H9 (cell line): ENCODE measurements at regions not wholly inside any gene's neighbourhood (a gene's known extent, or its start where the extent isn't known, plus 50 kb on each side); places are given as distances from the start of the nearest gene placed in this dataset.

Experiments
- DNase-seq: peaks from one replicate; pipeline ENCODE4 v3.0.0-alpha.2; 2017
- H2AFZ ChIP-seq: one replicate; pipeline ENCODE4 v1.6.1; 2013; ENCODE audit warnings: mild to moderate bottlenecking, low read length, control low read depth, moderate library complexity
- H2AK5ac ChIP-seq: 2 replicates; pipeline ENCODE4 v1.6.1; 2013; ENCODE audit warnings: low read length, control low read depth, mixed read lengths; ENCODE audit not compliant: insufficient read length
- H2BK120ac ChIP-seq: one replicate; pipeline ENCODE4 v1.6.1; 2013; ENCODE audit warnings: low read depth, mild to moderate bottlenecking, low read length, control low read depth, inconsistent platforms; ENCODE audit not compliant: poor library complexity, severe bottlenecking
- H2BK12ac ChIP-seq: 2 replicates; pipeline ENCODE4 v1.6.1; 2013; ENCODE audit warnings: low read length, control low read depth, mixed read lengths, low read depth; ENCODE audit not compliant: insufficient read length
- H2BK15ac ChIP-seq: 2 replicates; pipeline ENCODE4 v1.6.1; 2013; ENCODE audit warnings: low read depth, low read length, control low read depth
- H2BK20ac ChIP-seq: one replicate; pipeline ENCODE4 v1.6.1; 2013; ENCODE audit warnings: low read depth, mild to moderate bottlenecking, low read length, control low read depth, inconsistent platforms; ENCODE audit not compliant: poor library complexity, severe bottlenecking
- H2BK5ac ChIP-seq: 2 replicates; pipeline ENCODE4 v1.6.1; 2013; ENCODE audit warnings: low read length, control low read depth, mixed read lengths; ENCODE audit not compliant: insufficient read length
- H3K14ac ChIP-seq: 2 replicates; pipeline ENCODE4 v1.6.1; 2013; ENCODE audit warnings: low read length, control low read depth; ENCODE audit not compliant: insufficient read depth
- H3K18ac ChIP-seq: 2 replicates; pipeline ENCODE4 v1.6.1; 2013; ENCODE audit warnings: low read depth, mild to moderate bottlenecking, mixed read lengths, low read length, control low read depth; ENCODE audit not compliant: insufficient read length
- H3K23ac ChIP-seq: 2 replicates; pipeline ENCODE4 v1.6.1; 2013; ENCODE audit warnings: low read length, control low read depth, mixed read lengths, low read depth; ENCODE audit not compliant: insufficient read length
- H3K23me2 ChIP-seq: 2 replicates; pipeline ENCODE4 v1.6.1; 2013; ENCODE audit warnings: low read depth, mild to moderate bottlenecking, mixed read lengths, low read length, control low read depth; ENCODE audit not compliant: insufficient read length, poor library complexity, severe bottlenecking
- H3K27ac ChIP-seq: 2 replicates; pipeline ENCODE4 v1.5.1; 2013; ENCODE audit warnings: low read length, control low read depth, mixed read lengths, low read depth; ENCODE audit not compliant: insufficient read length
- H3K27me3 ChIP-seq: 2 replicates; pipeline ENCODE4 v1.6.1; 2013; ENCODE audit warnings: low read length, control low read depth, inconsistent platforms; ENCODE audit not compliant: insufficient read depth
- H3K4ac ChIP-seq: 2 replicates; pipeline ENCODE4 v1.6.1; 2013; ENCODE audit warnings: low read depth, mild to moderate bottlenecking, control low read depth, inconsistent platforms, low read length, moderate library complexity
- H3K4me1 ChIP-seq: 2 replicates; pipeline ENCODE4 v1.6.1; 2013; ENCODE audit warnings: low read length, control low read depth, inconsistent platforms; ENCODE audit not compliant: insufficient read depth
- H3K4me2 ChIP-seq: 2 replicates; pipeline ENCODE4 v1.6.1; 2013; ENCODE audit warnings: low read length, control low read depth, mixed read lengths; ENCODE audit not compliant: insufficient read length, insufficient read depth
- H3K56ac ChIP-seq: 2 replicates; pipeline ENCODE4 v1.6.1; 2013; ENCODE audit warnings: low read depth, mild to moderate bottlenecking, mixed read lengths, low read length, control low read depth; ENCODE audit not compliant: insufficient read length
- H3K79me1 ChIP-seq: 2 replicates; pipeline ENCODE4 v1.6.1; 2013; ENCODE audit warnings: low read depth, mild to moderate bottlenecking, moderate library complexity, low read length, control low read depth, inconsistent platforms; ENCODE audit not compliant: insufficient read depth, poor library complexity, severe bottlenecking
- H3K79me2 ChIP-seq: 2 replicates; pipeline ENCODE4 v1.6.1; 2013; ENCODE audit warnings: low read length, control low read depth, inconsistent platforms; ENCODE audit not compliant: insufficient read depth
- H3K9ac ChIP-seq: 2 replicates; pipeline ENCODE4 v1.6.1; 2013; ENCODE audit warnings: low read length, control low read depth, mixed read lengths; ENCODE audit not compliant: insufficient read length; ENCODE audit errors: extremely low read depth
- H3K9me3 ChIP-seq: one replicate; pipeline ENCODE4 v1.6.1; 2013; ENCODE audit warnings: low read depth, low read length, inconsistent platforms; ENCODE audit not compliant: control insufficient read depth
- H3T11ph ChIP-seq: one replicate; pipeline ENCODE4 v1.6.1; 2013; ENCODE audit warnings: mild to moderate bottlenecking, low read length, control low read depth, inconsistent platforms
- H4K20me1 ChIP-seq: one replicate; pipeline ENCODE4 v1.6.1; 2013; ENCODE audit not compliant: control insufficient read depth, insufficient read length, insufficient read depth
- H4K5ac ChIP-seq: 2 replicates; pipeline ENCODE4 v1.6.1; 2013; ENCODE audit warnings: low read depth, mild to moderate bottlenecking, mixed read lengths, low read length, control low read depth; ENCODE audit not compliant: insufficient read length
- H4K8ac ChIP-seq: replicated peaks from 2 replicates; pipeline ENCODE4 v1.6.1; 2013; ENCODE audit warnings: low read length, control low read depth, mixed read lengths, low read depth; ENCODE audit not compliant: insufficient read length
- H4K91ac ChIP-seq: 2 replicates; pipeline ENCODE4 v1.6.1; 2013; ENCODE audit warnings: low read depth, mild to moderate bottlenecking, moderate library complexity, mixed read lengths, low read length, control low read depth; ENCODE audit not compliant: insufficient read length
- H3K27ac Mint-ChIP-seq, 3 experiments: 2 replicates in 2 of 3; 3 replicates in 1 of 3; pipeline ENCODE4 v1.8.0; 2020 to 2021; ENCODE audit warnings: mixed read lengths in 3 of 3, mild to moderate bottlenecking in 1 of 3, moderate library complexity in 1 of 3
- H3K27me3 Mint-ChIP-seq: 2 replicates; pipeline ENCODE4 v1.8.0; 2021; ENCODE audit warnings: low read depth, mild to moderate bottlenecking, moderate library complexity, mixed read lengths
- H3K36me3 Mint-ChIP-seq, 3 experiments: 2 replicates in 2 of 3; 3 replicates in 1 of 3; pipeline ENCODE4 v1.8.0; 2020 to 2021; ENCODE audit warnings: low read depth in 3 of 3, mixed read lengths in 3 of 3; ENCODE audit not compliant: insufficient read depth in 1 of 3
- H3K4me1 Mint-ChIP-seq, 2 experiments: 2 replicates each; pipeline ENCODE4 v1.8.0; 2020; ENCODE audit warnings: mixed read lengths in 2 of 2
- H3K4me3 Mint-ChIP-seq, 2 experiments: 2 replicates in 1 of 2; 3 replicates in 1 of 2; pipeline ENCODE4 v1.8.0; 2020 to 2021; ENCODE audit warnings: mild to moderate bottlenecking in 2 of 2, mixed read lengths in 2 of 2, moderate library complexity in 1 of 2
- H3K9me3 Mint-ChIP-seq, 2 experiments: 2 replicates in 1 of 2; 3 replicates in 1 of 2; pipeline ENCODE4 v1.8.0; 2020; ENCODE audit warnings: mild to moderate bottlenecking in 2 of 2, mixed read lengths in 2 of 2, moderate library complexity in 1 of 2
- WGBS: extraction: QIAGEN DNeasy Blood & Tissue Kit; methylation state at CpG from one replicate; pipeline ENCODE4 v1.1.7; 2013; ENCODE audit warnings: missing lambda C conversion rate, low lambda C conversion rate, mixed read lengths; ENCODE audit not compliant: insufficient read length; ENCODE audit errors: extremely low coverage; 5-methylcytosine and 5-hydroxymethylcytosine counted together
- TF ChIP-seq, protein P1 (sequence below): fragments of 200-600 bp; sonication (generic); conservative IDR thresholded peaks from 3 replicates; pipeline ENCODE4 v1.8.0; 2021; ENCODE audit warnings: antibody characterized with exemption, mild to moderate bottlenecking

DNA sequence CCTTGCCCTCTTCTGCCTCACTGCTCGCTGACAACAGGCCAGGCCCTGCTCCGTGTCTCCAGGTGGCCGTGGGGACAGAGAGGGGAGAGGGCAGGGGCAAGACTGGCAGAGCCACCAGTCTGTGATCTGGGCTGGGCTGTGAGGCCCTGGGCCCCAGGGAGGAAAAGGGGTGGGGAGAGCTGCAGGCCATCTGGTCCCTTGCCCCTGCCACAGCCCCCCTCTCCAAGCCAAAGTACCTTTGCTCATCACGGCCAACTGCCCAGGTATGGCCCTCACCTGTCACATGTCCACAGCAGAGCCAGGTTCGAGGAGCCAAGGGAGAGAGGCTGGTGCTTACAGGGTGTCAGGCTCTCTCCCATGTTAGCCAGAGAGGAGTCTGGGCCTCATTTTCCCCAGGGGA is 91.4 kb upstream of the LHX1 start:
- no peaks in the 10 kb centered on the region for H3K4me1 ChIP-seq
- H3K56ac ChIP-seq, result no peak overlapping the region
- no peak for DNase-seq
- no peaks in the 10 kb centered on the region for H3K79me2 ChIP-seq
- H3K27me3 ChIP-seq, result no peaks in the 10 kb centered on the region; the same call in 1 of the 2 replicates
- H3K4ac ChIP-seq, result no peak overlapping the region
- no peak overlapping the region for H4K8ac ChIP-seq
- H3K4me2 ChIP-seq, result no peak overlapping the region
- Mint-ChIP-seq H3K27ac (no peak overlapping the region), H3K4me3 (no peak overlapping the region), H3K36me3 (peaks cover 0 to 5% (median 0%) of the 10 kb centered on the region in 3 experiments; a peak in 2 of 7 replicates), H3K4me1 (peaks cover 20 to 51% of the 10 kb centered on the region in 2 experiments), H3K9me3 (peaks cover 4% of the 10 kb centered on the region in 2 experiments; a peak in 3 of 5 replicates), H3K27me3 (peaks cover 71% of the 10 kb centered on the region)
- H3K27ac ChIP-seq, result no peak overlapping the region
- no peak overlapping the region for H3K23ac ChIP-seq
- H2BK5ac ChIP-seq, result no peak overlapping the region
- H3K18ac ChIP-seq, result no peak overlapping the region
- no peaks in the 10 kb centered on the region for H4K20me1 ChIP-seq
- WGBS, result no CpG with 5 or more reads among the region's 5 CpGs
- H2BK12ac ChIP-seq, result no peak overlapping the region
- H3K14ac ChIP-seq, result no peak overlapping the region
- H2AFZ ChIP-seq, result no peak overlapping the region
- no peak overlapping the region for H2BK15ac ChIP-seq
- no peak overlapping the region for H2AK5ac ChIP-seq
- no peak overlapping the region for H4K5ac ChIP-seq
- H2BK20ac ChIP-seq, result no peak overlapping the region
- H3T11ph ChIP-seq, result no peak overlapping the region
- H3K9ac ChIP-seq, result no peak overlapping the region
- H3K23me2 ChIP-seq, result no peaks in the 10 kb centered on the region
- H2BK120ac ChIP-seq, result no peak overlapping the region
- no peaks in the 10 kb centered on the region for H3K79me1 ChIP-seq
- TF ChIP-seq, protein P1, sequence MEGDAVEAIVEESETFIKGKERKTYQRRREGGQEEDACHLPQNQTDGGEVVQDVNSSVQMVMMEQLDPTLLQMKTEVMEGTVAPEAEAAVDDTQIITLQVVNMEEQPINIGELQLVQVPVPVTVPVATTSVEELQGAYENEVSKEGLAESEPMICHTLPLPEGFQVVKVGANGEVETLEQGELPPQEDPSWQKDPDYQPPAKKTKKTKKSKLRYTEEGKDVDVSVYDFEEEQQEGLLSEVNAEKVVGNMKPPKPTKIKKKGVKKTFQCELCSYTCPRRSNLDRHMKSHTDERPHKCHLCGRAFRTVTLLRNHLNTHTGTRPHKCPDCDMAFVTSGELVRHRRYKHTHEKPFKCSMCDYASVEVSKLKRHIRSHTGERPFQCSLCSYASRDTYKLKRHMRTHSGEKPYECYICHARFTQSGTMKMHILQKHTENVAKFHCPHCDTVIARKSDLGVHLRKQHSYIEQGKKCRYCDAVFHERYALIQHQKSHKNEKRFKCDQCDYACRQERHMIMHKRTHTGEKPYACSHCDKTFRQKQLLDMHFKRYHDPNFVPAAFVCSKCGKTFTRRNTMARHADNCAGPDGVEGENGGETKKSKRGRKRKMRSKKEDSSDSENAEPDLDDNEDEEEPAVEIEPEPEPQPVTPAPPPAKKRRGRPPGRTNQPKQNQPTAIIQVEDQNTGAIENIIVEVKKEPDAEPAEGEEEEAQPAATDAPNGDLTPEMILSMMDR, result no peak
- no peaks in the 10 kb centered on the region for H3K9me3 ChIP-seq
- no peak overlapping the region for H4K91ac ChIP-seq
